SH-SY5Y (cell line): ENCODE measurements at regions not wholly inside any gene's neighbourhood (a gene's known extent, or its start where the extent isn't known, plus 50 kb on each side); places are given as distances from the start of the nearest gene placed in this dataset.

Experiments used
- GATA2 ChIP-seq: IDR thresholded peaks from 2 replicates; pipeline ENCODE4 v1.6.1; 2011; ENCODE audit warnings: mild to moderate bottlenecking, low read depth, low read length
- GATA3 ChIP-seq: IDR thresholded peaks from 2 replicates; pipeline ENCODE4 v1.6.1; 2011; ENCODE audit warnings: low read depth, mild to moderate bottlenecking, low read length, moderate library complexity

GRCh38 chr1:172967936-172968335 is 82.8 kb downstream of the TNFSF18 start:
- TF ChIP-seq GATA3, result no peak
- TF ChIP-seq GATA2, result no peak
